WERI-Rb-1 (cell line): ENCODE measurements at regions not wholly inside any gene's neighbourhood (a gene's known extent, or its start where the extent isn't known, plus 50 kb on each side); places are given as distances from the start of the nearest gene placed in this dataset.
"Not testable (repeated sequence)": the region's sequence is repeated elsewhere in the genome, so short reads cannot be mapped to it uniquely, and the experiment has no call there.

ENCODE experiments used
- DNase-seq: peaks from one replicate; pipeline ENCODE4 v3.0.0-alpha.2; 2020
- H3K27ac ChIP-seq: fragments of 250-450 bp; sonication (Bioruptor Pico); 2 replicates; pipeline ENCODE4 v1.5.1; 2020; ENCODE audit warnings: mild to moderate bottlenecking, moderate library complexity
- H3K27me3 ChIP-seq: fragments of 250-450 bp; sonication (Bioruptor Pico); 2 replicates; pipeline ENCODE4 v1.5.1; 2021; ENCODE audit warnings: mild to moderate bottlenecking, low read depth, moderate library complexity; ENCODE audit not compliant: insufficient read depth, severe bottlenecking
- H3K36me3 ChIP-seq: fragments of 250-450 bp; sonication (Bioruptor Pico); 2 replicates; pipeline ENCODE4 v1.5.1; 2020; ENCODE audit warnings: mild to moderate bottlenecking, moderate library complexity
- H3K4me3 ChIP-seq: 2 replicates; pipeline ENCODE4 v1.5.1; 2011; ENCODE audit warnings: low read depth, mild to moderate bottlenecking, control low read depth, low read length
- H3K9me3 ChIP-seq: fragments of 250-450 bp; sonication (Bioruptor Pico); 2 replicates; pipeline ENCODE4 v1.5.1; 2021; ENCODE audit warnings: mild to moderate bottlenecking, moderate library complexity; ENCODE audit not compliant: severe bottlenecking
- TF ChIP-seq, protein P1 (sequence below): IDR thresholded peaks from 2 replicates; pipeline ENCODE4 v1.5.1; 2011; ENCODE audit warnings: low read depth, mild to moderate bottlenecking, control low read depth, inconsistent platforms, low read length

DNA sequence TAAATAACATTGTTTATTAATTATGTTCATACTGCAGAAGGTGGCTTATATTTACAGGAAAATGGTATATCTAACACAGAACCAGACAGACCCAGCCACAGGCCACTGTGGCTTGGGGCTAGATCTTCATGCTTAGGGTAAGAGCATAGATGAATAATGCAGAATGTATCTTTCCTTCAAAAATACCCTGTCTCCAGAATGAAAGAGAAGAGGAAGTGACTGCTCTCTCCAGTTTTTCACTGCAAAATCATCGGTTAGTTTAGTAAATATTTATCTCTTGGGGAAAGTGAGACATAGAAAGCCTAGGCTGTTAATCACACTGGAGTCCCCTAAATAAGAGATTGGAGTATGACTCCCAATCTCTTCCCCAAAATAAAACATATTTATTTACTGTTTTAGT is 453.7 kb downstream of the NAV3 start:
- no peaks in the 10 kb centered on the region for H3K9me3 ChIP-seq
- TF ChIP-seq, protein P1, sequence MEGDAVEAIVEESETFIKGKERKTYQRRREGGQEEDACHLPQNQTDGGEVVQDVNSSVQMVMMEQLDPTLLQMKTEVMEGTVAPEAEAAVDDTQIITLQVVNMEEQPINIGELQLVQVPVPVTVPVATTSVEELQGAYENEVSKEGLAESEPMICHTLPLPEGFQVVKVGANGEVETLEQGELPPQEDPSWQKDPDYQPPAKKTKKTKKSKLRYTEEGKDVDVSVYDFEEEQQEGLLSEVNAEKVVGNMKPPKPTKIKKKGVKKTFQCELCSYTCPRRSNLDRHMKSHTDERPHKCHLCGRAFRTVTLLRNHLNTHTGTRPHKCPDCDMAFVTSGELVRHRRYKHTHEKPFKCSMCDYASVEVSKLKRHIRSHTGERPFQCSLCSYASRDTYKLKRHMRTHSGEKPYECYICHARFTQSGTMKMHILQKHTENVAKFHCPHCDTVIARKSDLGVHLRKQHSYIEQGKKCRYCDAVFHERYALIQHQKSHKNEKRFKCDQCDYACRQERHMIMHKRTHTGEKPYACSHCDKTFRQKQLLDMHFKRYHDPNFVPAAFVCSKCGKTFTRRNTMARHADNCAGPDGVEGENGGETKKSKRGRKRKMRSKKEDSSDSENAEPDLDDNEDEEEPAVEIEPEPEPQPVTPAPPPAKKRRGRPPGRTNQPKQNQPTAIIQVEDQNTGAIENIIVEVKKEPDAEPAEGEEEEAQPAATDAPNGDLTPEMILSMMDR: no peak
- no peak for DNase-seq
- H3K27me3 ChIP-seq: no peaks in the 10 kb centered on the region
- no peak overlapping the region for H3K4me3 ChIP-seq
- H3K27ac ChIP-seq: no peak overlapping the region
- no peaks in the 10 kb centered on the region for H3K36me3 ChIP-seq

DNA sequence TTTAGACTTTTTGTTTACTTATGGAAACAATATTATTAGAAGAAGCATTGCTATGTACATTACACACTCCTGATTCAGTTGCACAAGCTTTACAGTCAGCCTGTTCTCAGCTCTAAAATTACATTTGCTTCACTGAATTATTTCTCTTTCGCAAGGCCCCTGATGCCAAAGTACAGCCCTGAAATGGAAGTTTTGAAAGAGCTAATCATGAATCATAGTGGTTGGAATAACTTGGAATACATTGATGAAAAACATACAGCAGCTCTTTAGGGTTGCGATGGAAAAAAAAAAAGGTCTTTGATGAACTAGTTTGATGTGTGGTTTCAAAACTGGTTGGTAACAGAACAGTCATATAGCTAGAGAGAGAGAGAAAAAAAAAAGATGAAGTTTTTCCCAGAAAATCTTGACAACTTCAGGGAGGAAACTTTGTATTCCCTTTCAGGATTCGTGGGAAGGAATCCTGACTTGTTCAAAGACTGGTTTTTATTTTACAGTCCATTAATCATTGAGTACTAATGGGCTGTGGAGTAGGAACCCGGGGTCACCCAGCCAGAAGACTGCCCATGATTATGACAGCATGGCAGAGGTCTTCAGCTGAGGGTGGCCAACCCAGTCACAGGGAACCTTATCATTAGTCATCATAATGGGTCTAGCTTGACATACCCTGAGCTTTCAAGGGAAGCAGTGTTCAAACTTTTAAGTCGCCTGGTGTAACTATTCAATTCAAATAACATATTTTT is 460.1 kb downstream of the NAV3 start:
- H3K4me3 ChIP-seq: no peak overlapping the region
- DNase-seq: no peak
- H3K27ac ChIP-seq: no peak overlapping the region
- no peaks in the 10 kb centered on the region for H3K36me3 ChIP-seq
- H3K9me3 ChIP-seq: no peaks in the 10 kb centered on the region
- no peaks in the 10 kb centered on the region for H3K27me3 ChIP-seq
- TF ChIP-seq, protein P1: no peak

DNA sequence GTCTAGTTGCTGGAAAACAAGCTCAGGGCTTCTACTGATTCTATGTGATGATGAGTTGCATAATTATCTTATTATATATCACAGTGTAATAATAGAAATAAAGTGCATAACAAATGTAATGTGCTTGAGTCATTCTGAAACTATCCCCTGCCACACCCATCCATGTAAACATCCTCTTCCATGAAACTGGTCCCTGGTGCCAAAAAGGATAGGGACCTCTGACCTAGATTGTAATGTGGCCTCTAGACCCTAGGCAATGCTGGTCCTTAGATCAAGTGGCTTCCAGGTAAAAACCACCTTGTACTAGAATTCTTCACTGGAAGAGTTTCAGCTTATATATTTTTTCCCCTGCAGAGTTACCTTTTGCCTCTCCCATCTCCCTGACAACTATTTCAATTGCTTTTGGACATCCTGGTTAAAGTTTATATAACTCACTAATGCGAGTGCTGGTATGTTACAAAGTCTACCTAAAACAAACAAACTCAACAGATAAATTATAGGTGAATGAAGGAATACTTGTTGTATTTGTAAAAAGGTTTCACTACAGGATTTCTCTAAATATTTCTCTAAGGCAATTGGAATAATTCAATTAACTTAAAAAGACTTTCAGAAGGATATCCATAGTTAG is 462.5 kb downstream of the NAV3 start:
- no peaks in the 10 kb centered on the region for H3K9me3 ChIP-seq
- TF ChIP-seq, protein P1: no peak
- H3K27me3 ChIP-seq: no peaks in the 10 kb centered on the region
- no peak overlapping the region for H3K4me3 ChIP-seq
- no peak overlapping the region for H3K27ac ChIP-seq
- no peak for DNase-seq
- H3K36me3 ChIP-seq: no peaks in the 10 kb centered on the region

DNA sequence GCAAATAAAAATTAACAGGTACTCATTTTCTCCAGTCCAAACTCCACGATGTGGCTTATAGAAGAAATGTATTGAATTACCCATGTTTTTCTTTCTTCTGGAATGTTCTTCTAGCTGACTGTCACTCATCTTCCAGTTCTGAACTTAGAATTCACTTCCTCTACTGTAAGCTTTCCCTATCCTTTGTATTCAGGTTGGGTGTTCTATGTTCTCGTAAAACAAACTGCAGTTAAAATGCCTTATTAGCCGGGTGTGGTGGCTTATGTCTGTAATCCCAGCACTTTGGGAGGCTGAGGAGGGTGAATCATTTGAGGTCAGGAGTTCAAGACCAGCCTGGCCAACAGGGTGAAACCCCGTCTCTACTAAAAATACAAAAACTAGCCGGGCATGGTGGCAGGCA is 470.6 kb downstream of the NAV3 start:
- not testable (repeated sequence) for H3K9me3 ChIP-seq, H3K4me3 ChIP-seq, H3K27ac ChIP-seq, DNase-seq, H3K27me3 ChIP-seq, H3K36me3 ChIP-seq

DNA sequence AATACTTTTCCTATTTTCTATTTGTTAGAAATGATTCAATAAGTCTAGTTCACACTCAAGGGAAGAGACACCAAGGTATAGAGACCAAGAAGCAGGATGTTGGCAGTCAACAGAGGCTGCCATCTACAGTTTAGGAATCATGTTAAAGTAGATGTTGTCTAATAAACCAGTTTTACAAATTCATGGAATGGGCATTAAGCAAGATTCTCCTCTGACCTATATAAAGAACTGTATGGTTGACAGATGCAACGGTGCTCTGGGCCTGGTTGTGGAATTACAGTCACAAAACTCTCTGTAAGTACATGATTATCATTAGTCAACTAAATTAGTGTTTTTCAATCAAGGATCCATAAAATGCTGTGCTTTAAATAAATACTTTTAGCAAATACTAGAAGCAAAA is 475.1 kb downstream of the NAV3 start:
- H3K27me3 ChIP-seq: no peaks in the 10 kb centered on the region
- no peaks in the 10 kb centered on the region for H3K9me3 ChIP-seq
- no peaks in the 10 kb centered on the region for H3K36me3 ChIP-seq
- H3K4me3 ChIP-seq: no peak overlapping the region
- H3K27ac ChIP-seq: no peak overlapping the region
- TF ChIP-seq, protein P1: no peak
- DNase-seq: no peak

DNA sequence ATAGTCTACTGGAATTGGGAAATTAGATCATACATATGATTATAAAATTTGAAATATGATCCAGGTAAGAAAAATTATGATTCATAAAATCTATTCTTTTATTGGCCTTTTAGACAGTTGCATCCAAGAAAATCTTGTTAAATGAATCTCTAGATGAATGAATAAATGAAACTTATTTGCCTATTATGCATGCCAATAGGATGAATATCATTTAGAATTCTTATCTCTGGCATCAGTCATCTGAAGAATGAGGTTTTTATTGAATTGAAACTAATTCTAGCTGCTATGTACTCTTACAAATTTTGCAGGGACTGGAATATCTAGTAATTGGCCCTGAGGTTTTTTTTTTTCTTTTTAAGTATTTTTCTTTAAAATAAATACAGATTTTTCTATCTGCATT is 475.5 kb downstream of the NAV3 start:
- no peaks in the 10 kb centered on the region for H3K36me3 ChIP-seq
- H3K9me3 ChIP-seq: no peaks in the 10 kb centered on the region
- H3K27ac ChIP-seq: no peak overlapping the region
- no peaks in the 10 kb centered on the region for H3K27me3 ChIP-seq
- TF ChIP-seq, protein P1: no peak
- no peak overlapping the region for H3K4me3 ChIP-seq
- no peak for DNase-seq
